Activated CD4-positive, alpha-beta T cell treated with anti-CD3 and anti-CD28 coated beads, Interleukin-2, amount 50 U/mL, for 16 hours (primary cell): ENCODE measurements at regions not wholly inside any gene's neighbourhood (a gene's known extent, or its start where the extent isn't known, plus 50 kb on each side); places are given as distances from the start of the nearest gene placed in this dataset.
"Not testable (repeated sequence)": the region's sequence is repeated elsewhere in the genome, so short reads cannot be mapped to it uniquely, and the experiment has no call there.

Source experiments
- DNase-seq: peaks from one replicate; pipeline ENCODE4 v3.0.0-alpha.2; 2020

GRCh38 chr20:22045956-22046507 is 340.6 kb downstream of the PAX1 start:
- DNase-seq = not testable (repeated sequence)

- no peak for DNase-seq
Measured at GRCh38 chr20:22027423-22027822, 322.0 kb downstream of the PAX1 start.

- no peak for DNase-seq
Measured at GRCh38 chr20:22020201-22020600, 314.7 kb downstream of the PAX1 start.

- DNase-seq = no peak
Measured at GRCh38 chr20:22008456-22008855, 303.0 kb downstream of the PAX1 start.

GRCh38 chr20:22006306-22006705 is 300.8 kb downstream of the PAX1 start:
- DNase-seq = no peak

- no peak for DNase-seq
Measured at GRCh38 chr20:22005535-22005934, 300.1 kb downstream of the PAX1 start.

GRCh38 chr20:22004946-22005345 is 299.5 kb downstream of the PAX1 start:
- no peak for DNase-seq

GRCh38 chr20:22003680-22004079 is 298.2 kb downstream of the PAX1 start:
- DNase-seq = no peak

- DNase-seq = no peak
Measured at GRCh38 chr20:22001886-22002285, 296.4 kb downstream of the PAX1 start.

GRCh38 chr20:21995461-21995860 is 290.0 kb downstream of the PAX1 start:
- no peak for DNase-seq

- DNase-seq = no peak
Measured at GRCh38 chr20:21994203-21994602, 288.7 kb downstream of the PAX1 start.

GRCh38 chr20:21982559-21982958 is 277.1 kb downstream of the PAX1 start:
- DNase-seq = no peak

GRCh38 chr20:21981597-21982344 is 276.3 kb downstream of the PAX1 start:
- no peak for DNase-seq

GRCh38 chr20:21981179-21981578 is 275.7 kb downstream of the PAX1 start:
- DNase-seq = no peak

GRCh38 chr20:21971436-21971835 is 266.0 kb downstream of the PAX1 start:
- no peak for DNase-seq

- DNase-seq = no peak
Measured at GRCh38 chr20:21968486-21968885, 263.0 kb downstream of the PAX1 start.

GRCh38 chr20:21967481-21967880 is 262.0 kb downstream of the PAX1 start:
- DNase-seq = no peak

GRCh38 chr20:21956591-21956990 is 251.1 kb downstream of the PAX1 start:
- no peak for DNase-seq

GRCh38 chr20:21947406-21947805 is 241.9 kb downstream of the PAX1 start:
- DNase-seq = no peak

- DNase-seq = no peak
Measured at GRCh38 chr20:21944227-21944626, 238.8 kb downstream of the PAX1 start.

- DNase-seq = no peak
Measured at GRCh38 chr20:21941941-21942805, 236.7 kb downstream of the PAX1 start.

- no peak for DNase-seq
Measured at GRCh38 chr20:21936720-21937380, 231.4 kb downstream of the PAX1 start.

GRCh38 chr20:21936261-21936660 is 230.8 kb downstream of the PAX1 start:
- DNase-seq = no peak
